22Rv1 (cell line): ENCODE measurements at regions not wholly inside any gene's neighbourhood (a gene's known extent, or its start where the extent isn't known, plus 50 kb on each side); places are given as distances from the start of the nearest gene placed in this dataset.

Source experiments
- H3K27ac ChIP-seq: fragments of 450-650 bp; 2 replicates; pipeline ENCODE4 v1.5.1; 2017
- ZFX ChIP-seq: fragments of 450-650 bp; IDR thresholded peaks from 2 replicates; pipeline ENCODE4 v1.6.1; 2017; ENCODE audit warnings: antibody characterized with exemption, borderline replicate concordance
- TF ChIP-seq, protein P1 (sequence below): fragments of 450-650 bp; IDR thresholded peaks from 2 replicates; pipeline ENCODE4 v1.5.1; 2017; ENCODE audit warnings: mild to moderate bottlenecking

GRCh38 chr3:157669416-157669815 lies 166.2 kb upstream of the VEPH1 start:
- TF ChIP-seq, protein P1, sequence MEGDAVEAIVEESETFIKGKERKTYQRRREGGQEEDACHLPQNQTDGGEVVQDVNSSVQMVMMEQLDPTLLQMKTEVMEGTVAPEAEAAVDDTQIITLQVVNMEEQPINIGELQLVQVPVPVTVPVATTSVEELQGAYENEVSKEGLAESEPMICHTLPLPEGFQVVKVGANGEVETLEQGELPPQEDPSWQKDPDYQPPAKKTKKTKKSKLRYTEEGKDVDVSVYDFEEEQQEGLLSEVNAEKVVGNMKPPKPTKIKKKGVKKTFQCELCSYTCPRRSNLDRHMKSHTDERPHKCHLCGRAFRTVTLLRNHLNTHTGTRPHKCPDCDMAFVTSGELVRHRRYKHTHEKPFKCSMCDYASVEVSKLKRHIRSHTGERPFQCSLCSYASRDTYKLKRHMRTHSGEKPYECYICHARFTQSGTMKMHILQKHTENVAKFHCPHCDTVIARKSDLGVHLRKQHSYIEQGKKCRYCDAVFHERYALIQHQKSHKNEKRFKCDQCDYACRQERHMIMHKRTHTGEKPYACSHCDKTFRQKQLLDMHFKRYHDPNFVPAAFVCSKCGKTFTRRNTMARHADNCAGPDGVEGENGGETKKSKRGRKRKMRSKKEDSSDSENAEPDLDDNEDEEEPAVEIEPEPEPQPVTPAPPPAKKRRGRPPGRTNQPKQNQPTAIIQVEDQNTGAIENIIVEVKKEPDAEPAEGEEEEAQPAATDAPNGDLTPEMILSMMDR: no peak
- TF ChIP-seq ZFX: no peak
- no peak overlapping the region for H3K27ac ChIP-seq

- no peak for TF ChIP-seq ZFX
- TF ChIP-seq, protein P1: no peak
These were observed 164.3 kb upstream of the VEPH1 start for GRCh38 chr3:157667493-157667892.

GRCh38 chr3:157662171-157662570 lies 159.0 kb upstream of the VEPH1 start:
- TF ChIP-seq, protein P1: no peak
- no peak for TF ChIP-seq ZFX
- H3K27ac ChIP-seq: no peak overlapping the region

More at GRCh38 chr3:157667493-157667892, 164.3 kb upstream of the VEPH1 start:
- H3K27ac ChIP-seq: no peak overlapping the region

DNA sequence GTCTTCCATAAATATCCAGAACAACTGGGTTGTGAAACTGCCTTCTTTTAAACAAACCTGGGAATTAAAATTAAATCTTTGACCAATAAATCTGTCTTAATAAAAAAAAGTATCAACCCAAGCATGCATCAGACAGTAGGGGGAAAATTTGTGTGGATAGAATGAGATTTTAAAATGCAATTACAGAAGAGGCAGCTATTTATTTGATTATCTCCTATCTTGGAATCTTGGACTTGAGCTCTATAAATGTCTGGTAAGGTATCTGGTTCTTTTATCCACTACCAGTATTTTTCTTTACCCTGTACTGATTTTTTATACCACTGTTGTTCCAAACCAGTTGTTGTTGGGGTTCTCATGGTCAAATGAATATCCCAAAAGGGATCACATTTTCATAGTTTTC lies 157.6 kb upstream of the VEPH1 start:
- no peak overlapping the region for H3K27ac ChIP-seq
- TF ChIP-seq ZFX: no peak
- TF ChIP-seq, protein P1: no peak

- H3K27ac ChIP-seq: no peak overlapping the region
- TF ChIP-seq, protein P1: no peak
- TF ChIP-seq ZFX: no peak
These were observed 149.2 kb upstream of the VEPH1 start for GRCh38 chr3:157652366-157652765.

- TF ChIP-seq, protein P1: no peak
- TF ChIP-seq ZFX: no peak
- H3K27ac ChIP-seq: no peak overlapping the region
These were observed 147.5 kb upstream of the VEPH1 start for GRCh38 chr3:157650699-157651098.

- no peak overlapping the region for H3K27ac ChIP-seq
- TF ChIP-seq, protein P1: no peak
- TF ChIP-seq ZFX: no peak
These were observed 147.0 kb upstream of the VEPH1 start for GRCh38 chr3:157650172-157650571.
